BE2C (cell line): ENCODE measurements at regions not wholly inside any gene's neighbourhood (a gene's known extent, or its start where the extent isn't known, plus 50 kb on each side); places are given as distances from the start of the nearest gene placed in this dataset.

Experiments
- DNase-seq: peaks from one replicate; pipeline ENCODE4 v3.0.0-alpha.2; 2020
- H3K27me3 ChIP-seq: fragments of 250-450 bp; sonication (Bioruptor Pico); 2 replicates; pipeline ENCODE4 v1.5.1; 2020; ENCODE audit warnings: mild to moderate bottlenecking
- H3K36me3 ChIP-seq: fragments of 250-450 bp; sonication (Bioruptor Pico); 2 replicates; pipeline ENCODE4 v1.5.1; 2020; ENCODE audit warnings: mild to moderate bottlenecking
- H3K4me1 ChIP-seq: fragments of 250-450 bp; sonication (Bioruptor Pico); 2 replicates; pipeline ENCODE4 v1.5.1; 2020
- H3K4me3 ChIP-seq: 2 replicates; pipeline ENCODE4 v1.5.1; 2011; ENCODE audit warnings: low read depth, low read length
- H3K9me3 ChIP-seq: fragments of 250-450 bp; sonication (Bioruptor Pico); 2 replicates; pipeline ENCODE4 v1.5.1; 2020
- CTCF ChIP-seq: IDR thresholded peaks from 2 replicates; pipeline ENCODE4 v1.5.1; 2012; ENCODE audit warnings: mild to moderate bottlenecking, low read depth, low read length

GRCh38 chrX:45768666-45769236 is 568.1 kb upstream of the DIPK2B start:
- H3K36me3 ChIP-seq, result no peaks in the 10 kb centered on the region
- no peaks in the 10 kb centered on the region for H3K27me3 ChIP-seq
- H3K4me3 ChIP-seq, result no peak overlapping the region
- no peaks in the 10 kb centered on the region for H3K9me3 ChIP-seq
- H3K4me1 ChIP-seq, result no peaks in the 10 kb centered on the region
- TF ChIP-seq CTCF, result no peak
- DNase-seq, result no peak

GRCh38 chrX:45766981-45767501 is 566.4 kb upstream of the DIPK2B start:
- no peaks in the 10 kb centered on the region for H3K27me3 ChIP-seq
- H3K4me3 ChIP-seq, result no peak overlapping the region
- H3K4me1 ChIP-seq, result no peaks in the 10 kb centered on the region
- TF ChIP-seq CTCF, result no peak
- no peak for DNase-seq
- H3K9me3 ChIP-seq, result no peaks in the 10 kb centered on the region
- H3K36me3 ChIP-seq, result no peaks in the 10 kb centered on the region

GRCh38 chrX:45765767-45766166 is 565.1 kb upstream of the DIPK2B start:
- Histone ChIP-seq H3K9me3 (no peaks in the 10 kb centered on the region), H3K4me1 (no peaks in the 10 kb centered on the region), H3K27me3 (no peaks in the 10 kb centered on the region), H3K36me3 (no peaks in the 10 kb centered on the region), H3K4me3 (no peak overlapping the region)
- TF ChIP-seq CTCF, result no peak
- no peak for DNase-seq

- Histone ChIP-seq H3K36me3 (no peaks in the 10 kb centered on the region), H3K27me3 (no peaks in the 10 kb centered on the region), H3K9me3 (no peaks in the 10 kb centered on the region), H3K4me3 (no peak overlapping the region), H3K4me1 (no peaks in the 10 kb centered on the region)
- DNase-seq, result no peak
- TF ChIP-seq CTCF, result no peak
Measured at GRCh38 chrX:45765281-45765680, 564.6 kb upstream of the DIPK2B start.

GRCh38 chrX:45762699-45763647 is 562.3 kb upstream of the DIPK2B start:
- no peak overlapping the region for H3K4me3 ChIP-seq
- TF ChIP-seq CTCF, result no peak
- no peaks in the 10 kb centered on the region for H3K4me1 ChIP-seq
- H3K27me3 ChIP-seq, result no peaks in the 10 kb centered on the region
- no peaks in the 10 kb centered on the region for H3K36me3 ChIP-seq
- no peaks in the 10 kb centered on the region for H3K9me3 ChIP-seq
- no peak for DNase-seq

GRCh38 chrX:45761920-45762319 is 561.2 kb upstream of the DIPK2B start:
- Histone ChIP-seq H3K9me3 (no peaks in the 10 kb centered on the region), H3K4me3 (no peak overlapping the region), H3K4me1 (no peaks in the 10 kb centered on the region), H3K36me3 (no peaks in the 10 kb centered on the region), H3K27me3 (no peaks in the 10 kb centered on the region)
- DNase-seq, result no peak
- TF ChIP-seq CTCF, result no peak
